BE2C (cell line): ENCODE measurements at regions not wholly inside any gene's neighbourhood (a gene's known extent, or its start where the extent isn't known, plus 50 kb on each side); places are given as distances from the start of the nearest gene placed in this dataset.
"Not testable (repeated sequence)": the region's sequence is repeated elsewhere in the genome, so short reads cannot be mapped to it uniquely, and the experiment has no call there.

ENCODE experiments used
- DNase-seq: peaks from one replicate; pipeline ENCODE4 v3.0.0-alpha.2; 2020
- H3K27me3 ChIP-seq: fragments of 250-450 bp; sonication (Bioruptor Pico); 2 replicates; pipeline ENCODE4 v1.5.1; 2020; ENCODE audit warnings: mild to moderate bottlenecking
- H3K36me3 ChIP-seq: fragments of 250-450 bp; sonication (Bioruptor Pico); 2 replicates; pipeline ENCODE4 v1.5.1; 2020; ENCODE audit warnings: mild to moderate bottlenecking
- H3K4me1 ChIP-seq: fragments of 250-450 bp; sonication (Bioruptor Pico); 2 replicates; pipeline ENCODE4 v1.5.1; 2020
- H3K4me3 ChIP-seq: 2 replicates; pipeline ENCODE4 v1.5.1; 2011; ENCODE audit warnings: low read depth, low read length
- H3K9me3 ChIP-seq: fragments of 250-450 bp; sonication (Bioruptor Pico); 2 replicates; pipeline ENCODE4 v1.5.1; 2020
- TF ChIP-seq, protein P1 (sequence below): IDR thresholded peaks from 2 replicates; pipeline ENCODE4 v1.5.1; 2012; ENCODE audit warnings: mild to moderate bottlenecking, low read depth, low read length

DNA sequence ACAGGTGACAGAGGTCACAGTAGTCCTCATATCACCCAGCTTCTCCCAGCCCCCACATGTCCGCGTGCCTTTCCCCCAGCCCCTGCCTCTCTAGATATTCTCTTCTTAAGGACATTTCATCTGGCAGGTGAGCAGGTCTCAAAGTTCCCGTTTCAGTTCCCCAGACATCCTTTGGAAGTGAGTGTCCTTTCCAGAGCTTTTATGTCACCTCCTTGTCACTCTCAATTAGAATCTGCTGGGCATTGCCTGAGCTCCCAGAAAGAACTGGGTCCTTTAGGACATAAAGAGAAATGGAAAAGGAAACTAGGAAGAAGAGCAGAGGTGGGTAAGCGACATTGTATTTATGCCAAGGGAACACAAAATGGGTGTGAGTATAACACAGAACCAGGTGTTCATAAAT lies 66.9 kb upstream of the CEP85L start:
- H3K27me3 ChIP-seq: no peaks in the 10 kb centered on the region
- H3K4me3 ChIP-seq: no peak overlapping the region
- TF ChIP-seq, protein P1, sequence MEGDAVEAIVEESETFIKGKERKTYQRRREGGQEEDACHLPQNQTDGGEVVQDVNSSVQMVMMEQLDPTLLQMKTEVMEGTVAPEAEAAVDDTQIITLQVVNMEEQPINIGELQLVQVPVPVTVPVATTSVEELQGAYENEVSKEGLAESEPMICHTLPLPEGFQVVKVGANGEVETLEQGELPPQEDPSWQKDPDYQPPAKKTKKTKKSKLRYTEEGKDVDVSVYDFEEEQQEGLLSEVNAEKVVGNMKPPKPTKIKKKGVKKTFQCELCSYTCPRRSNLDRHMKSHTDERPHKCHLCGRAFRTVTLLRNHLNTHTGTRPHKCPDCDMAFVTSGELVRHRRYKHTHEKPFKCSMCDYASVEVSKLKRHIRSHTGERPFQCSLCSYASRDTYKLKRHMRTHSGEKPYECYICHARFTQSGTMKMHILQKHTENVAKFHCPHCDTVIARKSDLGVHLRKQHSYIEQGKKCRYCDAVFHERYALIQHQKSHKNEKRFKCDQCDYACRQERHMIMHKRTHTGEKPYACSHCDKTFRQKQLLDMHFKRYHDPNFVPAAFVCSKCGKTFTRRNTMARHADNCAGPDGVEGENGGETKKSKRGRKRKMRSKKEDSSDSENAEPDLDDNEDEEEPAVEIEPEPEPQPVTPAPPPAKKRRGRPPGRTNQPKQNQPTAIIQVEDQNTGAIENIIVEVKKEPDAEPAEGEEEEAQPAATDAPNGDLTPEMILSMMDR: no peak
- H3K4me1 ChIP-seq: no peaks in the 10 kb centered on the region
- H3K36me3 ChIP-seq: no peaks in the 10 kb centered on the region
- H3K9me3 ChIP-seq: no peaks in the 10 kb centered on the region
- no peak for DNase-seq

DNA sequence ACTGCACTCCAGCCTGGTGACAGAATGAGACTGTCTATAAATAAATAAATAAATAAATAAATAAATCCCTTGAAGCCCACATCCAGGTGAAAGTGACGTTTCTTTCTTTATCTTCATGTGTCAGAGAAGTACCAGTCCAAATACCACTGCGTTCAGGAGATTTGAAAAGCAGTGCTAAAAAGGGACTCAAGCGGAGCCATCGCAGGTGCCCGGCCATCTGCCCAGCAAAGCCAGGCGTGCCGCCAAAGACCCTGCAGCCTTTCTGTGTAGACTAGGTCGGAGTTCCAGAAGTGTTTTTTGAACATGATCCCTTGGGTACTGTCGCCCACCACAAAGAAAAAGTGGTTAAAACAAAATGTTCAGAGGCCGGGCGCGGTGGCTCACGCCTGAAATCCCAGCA lies 65.7 kb upstream of the CEP85L start:
- Histone ChIP-seq H3K4me3 (no peak overlapping the region), H3K9me3 (no peaks in the 10 kb centered on the region), H3K27me3 (no peaks in the 10 kb centered on the region), H3K4me1 (no peaks in the 10 kb centered on the region), H3K36me3 (no peaks in the 10 kb centered on the region)
- TF ChIP-seq, protein P1: no peak
- no peak for DNase-seq

DNA sequence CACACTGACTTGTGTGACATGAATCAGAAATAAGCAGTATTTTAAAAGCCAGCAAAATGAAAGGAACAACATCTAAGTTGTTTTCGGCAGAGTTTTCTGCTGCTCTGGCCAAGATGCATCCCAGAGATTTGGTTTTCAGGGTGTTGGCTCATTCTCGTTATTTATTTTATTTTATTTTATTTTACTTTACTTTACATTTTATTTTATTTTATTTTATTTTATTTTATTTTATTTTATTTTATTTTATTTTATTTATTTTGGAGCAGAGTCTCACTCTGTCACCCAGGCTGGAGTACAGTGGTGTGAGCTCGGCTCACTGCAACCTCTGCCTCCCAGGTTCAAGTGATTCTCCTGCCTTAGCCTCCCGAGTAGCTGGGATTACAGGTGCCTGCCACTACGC lies 64.5 kb upstream of the CEP85L start:
- not testable (repeated sequence) for H3K4me3 ChIP-seq, H3K9me3 ChIP-seq, H3K4me1 ChIP-seq, H3K36me3 ChIP-seq, H3K27me3 ChIP-seq, DNase-seq

DNA sequence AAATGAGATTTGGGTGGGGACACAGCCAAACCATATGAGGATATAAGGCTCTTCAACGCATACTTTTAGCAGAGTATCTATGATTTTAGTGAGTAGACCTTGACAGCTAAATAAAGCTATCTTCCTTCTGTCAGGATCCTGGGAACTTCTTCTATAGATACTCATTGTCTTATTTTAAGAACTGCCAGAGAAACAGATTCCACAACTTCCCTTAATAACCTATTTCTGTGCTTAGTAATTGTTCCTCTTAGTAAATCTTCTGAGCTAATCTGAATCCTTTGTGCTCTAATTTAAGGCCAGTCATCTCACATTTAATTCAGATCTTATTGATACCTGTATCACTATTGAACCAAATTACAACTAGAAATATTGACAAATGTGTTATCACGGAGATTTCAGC lies 64.0 kb upstream of the CEP85L start:
- H3K4me3 ChIP-seq: no peak overlapping the region
- no peaks in the 10 kb centered on the region for H3K36me3 ChIP-seq
- TF ChIP-seq, protein P1: no peak
- no peaks in the 10 kb centered on the region for H3K9me3 ChIP-seq
- no peaks in the 10 kb centered on the region for H3K27me3 ChIP-seq
- peaks cover 3% of the 10 kb centered on the region for H3K4me1 ChIP-seq
- DNase-seq: no peak

DNA sequence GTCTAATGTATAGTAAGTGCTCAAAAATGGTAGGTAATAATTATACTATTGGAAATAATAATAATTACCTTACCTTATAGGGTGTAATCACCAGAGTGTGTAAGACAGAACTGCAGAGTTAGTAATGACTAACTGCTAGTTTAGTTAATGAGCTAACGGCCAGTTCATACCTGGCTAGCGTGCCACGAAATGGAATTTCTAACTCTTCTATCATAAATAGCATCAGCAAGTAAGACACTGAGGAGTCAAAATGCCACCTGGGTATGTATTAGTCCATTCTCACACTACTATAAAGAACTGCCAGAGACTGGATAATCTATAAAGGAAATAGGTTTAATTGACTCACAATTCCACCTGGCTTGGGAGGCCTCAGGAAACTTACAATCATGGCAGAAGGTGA lies 63.4 kb upstream of the CEP85L start:
- Histone ChIP-seq H3K4me1 (peaks cover 9% of the 10 kb centered on the region), H3K9me3 (no peaks in the 10 kb centered on the region), H3K27me3 (no peaks in the 10 kb centered on the region), H3K36me3 (no peaks in the 10 kb centered on the region), H3K4me3 (no peak overlapping the region)
- TF ChIP-seq, protein P1: no peak
- DNase-seq: no peak

DNA sequence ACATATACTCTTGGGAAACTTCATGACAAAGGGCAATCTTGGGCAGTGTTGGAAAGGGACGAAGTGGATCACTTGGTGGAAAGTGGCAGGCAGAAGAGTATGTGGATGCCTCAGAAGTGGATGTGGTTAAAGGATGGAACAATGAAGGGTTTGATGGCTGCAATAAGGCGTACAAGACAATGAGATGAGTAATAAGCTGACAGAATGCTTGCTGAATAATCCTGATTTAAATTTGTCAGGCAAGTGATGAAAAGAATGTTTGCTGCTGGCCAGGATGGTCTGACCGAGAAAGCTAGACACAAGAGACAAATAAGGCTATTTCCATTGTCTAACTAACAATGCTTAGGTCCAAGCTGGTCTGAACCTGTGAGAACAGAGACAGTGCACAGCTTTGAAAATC lies 61.6 kb upstream of the CEP85L start:
- Histone ChIP-seq H3K27me3 (no peaks in the 10 kb centered on the region), H3K4me1 (peaks cover 22% of the 10 kb centered on the region), H3K4me3 (no peak overlapping the region), H3K9me3 (no peaks in the 10 kb centered on the region), H3K36me3 (no peaks in the 10 kb centered on the region)
- no peak for DNase-seq
- TF ChIP-seq, protein P1: no peak

DNA sequence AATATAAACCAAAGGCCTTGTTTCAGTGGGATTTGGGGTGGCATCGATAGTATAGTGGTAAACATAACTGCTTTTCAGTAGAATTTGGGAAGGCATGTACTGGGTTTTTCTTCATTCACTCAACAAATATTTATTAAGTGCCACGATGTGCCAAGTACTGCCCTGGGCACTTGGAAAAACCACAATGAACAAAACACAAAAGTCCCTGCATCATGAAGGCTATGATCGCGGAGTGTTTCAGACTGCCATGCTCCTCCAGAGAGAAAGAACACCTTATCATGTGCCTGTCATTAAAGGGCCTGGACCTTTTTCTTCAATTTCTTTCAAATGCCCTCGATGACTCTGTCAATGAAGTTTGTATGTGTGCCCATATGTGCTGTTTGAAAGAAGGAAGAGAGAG lies 59.2 kb upstream of the CEP85L start:
- TF ChIP-seq, protein P1: no peak
- Histone ChIP-seq H3K27me3 (no peaks in the 10 kb centered on the region), H3K36me3 (no peaks in the 10 kb centered on the region), H3K4me1 (peaks cover 22% of the 10 kb centered on the region), H3K9me3 (no peaks in the 10 kb centered on the region), H3K4me3 (no peak overlapping the region)
- DNase-seq: no peak
